SHP77 (cell line): ENCODE measurements at regions not wholly inside any gene's neighbourhood (a gene's known extent, or its start where the extent isn't known, plus 50 kb on each side); places are given as distances from the start of the nearest gene placed in this dataset.
"Not testable (repeated sequence)": the region's sequence is repeated elsewhere in the genome, so short reads cannot be mapped to it uniquely, and the experiment has no call there.

Source experiments
- DNase-seq, 2 experiments: peaks; one replicate each; lab custom pipeline; 2025; lab: John Stamatoyannopoulos, UW

DNA sequence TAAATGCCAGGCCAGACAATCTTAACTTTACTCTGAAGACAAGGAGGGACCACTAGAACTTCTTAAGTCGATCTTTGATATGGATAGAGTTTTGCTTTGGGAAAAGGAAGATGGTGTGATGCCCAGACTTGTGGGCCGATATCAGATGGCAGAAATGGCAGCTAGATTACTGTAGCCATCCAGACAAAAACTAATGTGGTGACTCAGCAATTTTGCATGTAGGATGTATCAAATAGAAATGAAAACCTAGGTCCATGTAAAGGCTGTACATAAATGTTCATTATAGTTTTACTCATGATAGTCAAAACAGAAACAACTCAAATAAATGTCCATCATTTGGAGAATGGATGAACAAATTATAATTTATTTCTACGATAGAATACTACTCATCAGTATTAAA lies 121.5 kb downstream of the APIP start:
- no peak for DNase-seq

DNA sequence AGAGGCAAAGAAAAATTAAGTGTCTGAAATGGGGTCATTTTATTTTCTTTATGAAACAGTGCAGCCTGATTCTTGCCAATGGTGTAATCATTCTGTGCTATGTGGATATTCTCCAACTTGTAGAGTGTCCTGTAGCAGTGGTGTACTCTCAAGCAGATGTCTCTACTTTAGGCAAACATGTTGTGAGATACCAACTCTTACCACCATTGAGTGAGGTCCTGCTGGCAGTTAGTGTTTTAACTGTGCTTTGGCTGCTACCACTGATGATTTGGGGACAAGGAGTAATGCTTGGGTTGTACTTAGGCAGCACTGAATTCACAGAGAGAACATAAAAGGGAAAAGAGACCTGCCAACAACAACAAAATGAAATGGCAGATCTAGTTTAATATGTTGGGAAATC lies 122.5 kb downstream of the APIP start:
- no peak for DNase-seq

DNA sequence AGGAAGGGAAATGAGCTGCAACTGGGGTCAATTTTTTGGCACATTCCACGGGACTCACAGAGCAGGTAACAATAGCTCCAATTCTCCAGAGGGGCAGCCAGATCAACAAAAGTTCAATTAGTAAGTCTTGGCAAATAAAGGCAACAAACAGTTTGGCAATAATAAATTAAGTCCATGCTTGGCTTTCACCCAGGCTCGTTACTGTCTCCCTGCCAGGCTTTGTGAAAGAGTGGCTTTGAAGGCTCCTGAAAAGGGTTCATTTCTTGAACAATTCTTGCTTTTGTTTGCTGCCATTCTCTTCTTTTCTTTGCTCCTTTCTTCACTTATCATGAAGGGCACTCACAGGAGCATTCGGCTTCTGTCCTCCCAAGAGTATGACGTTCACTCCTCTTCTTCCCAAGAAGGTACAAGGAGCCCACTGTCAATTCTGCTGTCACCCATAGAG lies 123.3 kb downstream of the APIP start:
- no peak for DNase-seq

DNA sequence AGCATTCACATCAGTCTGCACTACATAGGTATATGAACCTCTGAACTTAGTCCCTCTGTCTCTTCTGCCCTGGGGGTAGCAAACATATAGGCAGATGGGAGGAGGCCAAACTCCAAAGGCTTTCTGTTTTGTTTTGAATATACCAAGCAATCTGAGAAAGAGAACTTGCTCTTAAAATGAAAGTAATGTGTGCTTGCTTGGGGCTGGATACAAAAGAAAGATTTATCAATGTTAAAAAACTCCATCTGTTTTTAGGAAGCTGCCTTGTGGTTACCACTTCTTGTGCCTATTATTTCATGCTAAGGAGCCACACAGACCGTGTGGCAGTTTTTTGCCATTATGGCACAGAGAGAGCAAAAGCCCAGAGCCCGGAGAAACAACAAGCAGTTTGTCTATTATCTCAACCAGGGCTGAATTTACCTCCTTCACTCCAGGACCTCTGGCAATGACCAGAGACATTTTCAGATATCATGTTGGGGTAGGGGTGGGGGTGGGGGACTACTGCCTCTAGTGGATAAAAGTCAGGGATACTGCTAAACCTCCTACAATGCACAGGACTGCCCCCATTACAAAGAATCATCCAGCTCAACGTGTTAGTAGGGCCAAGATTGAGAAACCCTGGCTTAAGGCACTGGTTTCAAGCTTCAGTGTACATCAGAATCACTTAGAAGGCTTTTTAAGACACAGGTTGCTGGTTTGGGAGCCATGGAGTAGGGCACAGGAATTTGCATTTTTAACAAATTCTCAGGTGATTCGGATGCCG lies 124.2 kb downstream of the APIP start:
- DNase-seq, result no peak

DNA sequence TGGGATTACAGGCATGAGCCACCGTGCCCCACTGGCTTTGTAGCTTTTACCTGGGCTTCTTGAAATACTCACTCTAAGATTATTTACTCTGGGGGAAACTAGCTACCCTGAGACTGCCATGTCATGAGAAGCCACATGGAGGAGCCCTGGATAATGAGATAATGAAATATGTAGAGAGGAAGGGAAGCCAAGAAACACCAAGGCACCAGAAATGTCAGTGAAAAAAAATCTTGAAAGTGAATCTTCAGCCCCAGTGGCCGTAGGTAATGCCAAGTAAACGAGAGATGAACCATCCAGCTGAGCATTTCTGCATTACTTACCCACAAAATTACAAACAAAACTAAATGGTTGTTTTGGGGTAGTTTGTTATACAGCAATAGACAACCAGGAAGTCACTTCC lies 125.6 kb downstream of the APIP start:
- no peak for DNase-seq

DNA sequence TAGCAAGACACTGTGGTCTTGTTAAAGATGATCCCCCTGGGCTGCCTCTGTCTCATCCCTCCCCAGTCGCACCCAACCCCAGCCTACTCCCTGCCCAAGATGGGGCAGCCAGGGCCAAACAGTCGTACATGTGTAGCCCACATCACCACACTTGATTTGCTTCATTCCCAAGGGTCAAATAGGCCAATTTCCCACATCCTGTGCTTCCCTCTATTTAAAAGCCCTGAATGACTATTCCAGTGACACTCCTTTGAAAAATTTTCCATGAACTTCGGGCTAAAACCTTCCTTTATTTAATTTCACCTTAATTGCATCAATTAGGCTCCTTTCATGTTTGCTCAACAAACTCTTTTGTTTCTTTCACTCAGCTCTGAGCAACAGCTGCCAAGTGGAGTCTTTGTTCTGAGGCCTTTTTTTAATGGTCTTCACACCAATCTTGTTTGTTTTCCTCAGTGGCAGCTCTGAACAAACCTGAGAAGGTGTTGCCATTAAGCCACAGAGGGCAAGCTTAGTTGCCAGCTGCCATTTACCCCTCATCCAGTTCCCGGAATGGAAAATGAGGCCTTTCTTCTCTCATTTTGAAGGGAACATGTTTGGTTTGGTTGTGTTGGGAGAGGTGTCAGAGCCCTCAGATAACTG lies 126.9 kb downstream of the APIP start:
- no peak for DNase-seq

DNA sequence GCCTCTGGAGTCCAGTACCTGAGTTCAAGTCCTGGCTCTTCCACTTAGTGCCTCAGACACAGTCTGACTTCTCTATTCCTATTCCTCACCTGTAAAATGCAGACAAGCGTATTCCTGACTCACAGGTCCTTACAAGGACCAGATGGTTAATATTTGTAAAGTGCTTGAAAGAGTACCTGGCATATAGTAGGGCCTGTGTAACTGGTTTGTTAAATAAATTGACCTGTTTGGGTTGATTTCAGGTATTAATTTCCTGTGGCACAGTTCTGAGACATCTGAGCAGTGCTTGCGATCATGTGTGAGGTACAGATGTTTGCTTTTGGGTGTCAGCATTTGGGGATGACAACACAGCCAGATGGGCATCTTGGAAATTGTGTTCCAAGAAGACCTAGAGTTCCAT lies 127.5 kb downstream of the APIP start:
- DNase-seq, result no peak

DNA sequence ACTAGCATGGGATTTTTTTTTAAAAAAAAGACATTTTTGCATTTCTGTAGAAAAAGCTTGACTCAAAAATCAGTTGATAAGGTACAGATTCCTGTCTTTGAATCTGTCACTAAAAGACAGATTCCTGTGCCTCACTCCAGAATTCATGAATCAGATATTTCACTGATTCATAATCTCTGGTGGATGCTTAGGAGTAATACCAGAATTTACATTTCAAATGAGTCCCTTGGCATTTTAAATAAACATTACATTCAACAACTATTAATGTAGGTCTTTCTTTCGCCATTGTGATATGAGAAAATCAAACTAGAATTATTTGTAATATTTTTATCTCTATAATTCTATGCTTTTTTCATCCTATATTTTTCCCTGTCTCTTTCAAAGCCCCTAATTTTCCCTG lies 128.3 kb downstream of the APIP start:
- no peak for DNase-seq

DNA sequence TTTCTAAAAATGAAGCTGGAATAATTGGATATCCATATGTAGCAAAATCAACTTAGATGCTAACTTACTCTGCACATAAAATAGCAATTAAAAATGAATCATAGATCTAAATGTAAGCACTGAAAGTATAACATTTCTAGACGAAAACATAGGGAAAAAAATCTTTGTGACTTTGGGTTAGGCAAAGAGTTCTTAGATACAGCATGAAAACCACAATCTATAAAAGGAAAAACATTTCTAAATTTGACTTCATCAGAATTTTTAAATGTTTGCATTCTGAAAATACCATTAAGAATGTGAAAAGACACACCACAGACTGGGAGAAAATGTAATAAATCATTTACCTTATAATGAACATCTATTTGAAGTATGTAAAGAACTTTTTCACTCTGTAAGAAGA lies 128.8 kb downstream of the APIP start:
- no peak for DNase-seq

DNA sequence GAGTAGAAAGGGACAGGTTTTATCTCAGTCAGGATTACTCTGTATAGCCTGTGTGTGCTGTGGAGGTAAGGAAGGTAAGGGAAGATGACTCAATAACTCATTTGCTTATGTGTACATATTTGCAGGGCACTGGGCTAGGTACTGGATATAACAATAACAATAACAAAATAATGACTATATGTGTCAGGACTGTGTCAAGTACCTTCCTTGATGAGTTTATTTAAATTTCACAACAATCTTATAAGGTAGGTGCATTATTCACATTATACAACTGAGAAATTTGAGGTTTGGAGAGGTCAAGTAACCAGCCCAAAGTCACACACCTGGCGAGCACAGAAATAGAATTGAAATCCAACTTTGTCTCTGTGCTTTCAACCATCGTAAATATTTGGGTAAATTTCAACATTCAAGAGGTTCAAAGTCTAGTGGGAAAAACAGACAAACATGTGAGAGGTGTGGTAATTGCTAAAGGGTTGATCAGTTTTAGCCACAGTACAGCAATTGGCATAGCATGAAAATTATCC lies 131.8 kb downstream of the APIP start:
- DNase-seq, result no peak

DNA sequence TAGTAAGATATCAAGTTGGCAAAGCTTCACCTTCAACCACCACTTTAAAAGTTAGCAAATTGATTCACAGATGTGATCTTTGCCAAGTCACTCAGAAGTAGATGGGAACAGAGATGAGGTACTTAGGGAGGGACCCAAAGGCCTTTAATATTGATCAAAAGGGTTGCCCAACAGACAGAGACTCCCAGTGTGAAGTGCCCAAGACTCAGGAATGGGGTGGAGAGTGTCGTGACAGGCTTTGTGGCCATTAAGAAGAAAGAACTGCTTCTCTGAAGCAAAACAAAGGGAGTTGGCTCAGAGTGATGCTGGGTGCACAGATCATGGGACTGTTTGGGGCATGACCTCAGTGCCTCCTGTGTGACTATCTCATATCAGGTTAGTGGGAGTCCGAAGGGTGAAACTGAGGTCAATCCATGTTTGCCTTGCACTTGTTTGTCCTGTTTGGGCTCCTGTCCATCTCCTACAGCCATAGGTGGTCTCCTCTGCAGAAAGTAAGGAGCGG lies 132.3 kb downstream of the APIP start:
- DNase-seq, result no peak

DNA sequence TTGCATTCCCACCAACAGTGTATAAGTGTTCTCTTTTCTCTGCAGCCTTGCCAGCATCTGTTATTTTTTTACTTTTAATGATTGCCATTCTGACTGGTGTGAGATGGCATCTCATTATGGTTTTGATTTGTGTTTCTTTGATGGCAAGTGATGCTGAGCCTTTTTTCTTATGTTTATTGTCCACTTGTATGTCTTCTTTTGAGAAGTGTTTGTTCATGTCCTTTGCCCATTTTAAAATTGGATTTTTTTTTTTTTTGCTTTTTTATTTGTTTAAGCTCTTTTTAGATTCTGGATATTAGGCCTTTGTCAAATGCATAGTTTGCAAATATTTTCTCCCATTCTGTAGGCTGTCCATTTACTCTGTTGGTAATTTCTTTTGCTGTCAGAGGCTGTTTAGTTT lies 134.4 kb downstream of the APIP start:
- DNase-seq, result not testable (repeated sequence)

DNA sequence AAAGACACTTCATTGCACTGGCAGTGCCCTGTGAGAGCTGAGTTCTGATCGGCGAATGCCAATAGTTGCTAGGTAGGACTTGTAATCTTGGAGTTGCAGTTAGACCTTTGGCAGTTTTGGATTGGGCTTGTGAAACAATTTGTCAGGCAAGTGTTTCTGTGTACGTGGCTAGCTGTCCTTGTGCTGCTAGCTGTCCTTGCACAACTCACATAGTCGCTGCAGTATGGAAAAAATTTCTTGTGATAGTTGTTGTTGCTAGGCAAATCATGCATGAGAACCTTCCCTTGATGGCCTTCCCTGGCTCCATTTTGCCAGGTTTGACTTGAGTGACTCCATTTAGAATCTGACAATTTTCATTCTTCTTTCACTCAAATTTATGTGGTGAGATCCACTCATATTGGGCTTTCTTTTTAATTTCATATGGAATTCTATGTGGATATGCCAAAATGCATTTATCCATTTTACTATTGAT lies 140.7 kb downstream of the APIP start:
- no peak for DNase-seq

DNA sequence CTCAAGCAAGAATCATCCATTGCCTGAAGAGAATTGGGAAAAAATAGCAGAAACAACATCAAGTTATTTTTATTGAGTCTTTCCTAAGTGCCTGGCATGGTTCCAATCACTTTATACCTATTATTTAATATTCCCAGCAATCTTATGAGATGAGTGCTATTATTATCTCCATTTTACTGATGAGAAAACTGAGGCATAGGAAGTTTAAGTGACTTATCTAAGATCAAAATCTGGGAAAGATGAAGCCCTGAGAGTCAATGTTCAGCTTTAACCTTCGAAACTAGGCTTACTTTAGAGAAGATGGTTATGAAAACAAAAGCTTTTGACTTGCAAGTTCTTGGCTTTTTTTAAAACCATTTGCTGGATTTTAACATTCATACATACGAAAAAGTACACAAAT lies 141.6 kb downstream of the APIP start:
- DNase-seq, result no peak

DNA sequence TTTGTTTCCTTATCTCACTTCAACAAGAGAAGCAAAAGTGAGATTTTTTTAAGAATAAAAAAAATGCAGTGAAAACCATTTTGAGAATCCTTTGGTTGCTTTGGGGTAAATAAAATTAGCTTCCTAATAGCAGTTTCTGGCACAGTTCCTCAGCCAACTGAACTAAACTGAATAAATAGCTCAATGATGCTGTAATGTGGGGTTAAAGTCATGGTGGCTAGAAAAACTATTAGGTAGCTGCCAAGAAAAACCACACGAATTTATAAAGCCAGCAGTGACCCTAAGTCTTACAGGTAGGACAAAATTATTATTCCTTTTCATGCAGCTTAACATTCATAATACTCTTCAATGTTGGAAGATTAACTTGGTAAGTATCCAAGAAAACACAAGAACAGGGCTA lies 142.4 kb downstream of the APIP start:
- no peak for DNase-seq

DNA sequence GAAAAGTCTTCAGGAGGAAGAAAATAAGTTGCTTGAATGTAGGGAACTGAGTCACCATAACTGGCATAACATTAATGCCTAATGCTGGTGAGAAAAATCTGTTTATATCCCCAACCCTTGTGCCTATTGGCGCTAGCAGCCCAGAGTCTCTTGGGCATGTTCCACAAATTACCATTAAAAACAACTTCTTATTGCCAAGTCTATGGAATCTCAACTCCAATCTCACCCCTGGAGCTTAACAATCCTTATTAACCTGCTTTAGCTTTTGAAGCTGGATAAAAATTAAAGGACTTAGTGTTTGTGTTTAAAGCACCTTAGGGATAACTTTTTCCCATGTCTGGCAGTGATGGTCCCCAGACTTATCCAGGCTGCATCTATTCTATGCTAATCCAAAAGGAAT lies 143.0 kb downstream of the APIP start:
- no peak for DNase-seq

DNA sequence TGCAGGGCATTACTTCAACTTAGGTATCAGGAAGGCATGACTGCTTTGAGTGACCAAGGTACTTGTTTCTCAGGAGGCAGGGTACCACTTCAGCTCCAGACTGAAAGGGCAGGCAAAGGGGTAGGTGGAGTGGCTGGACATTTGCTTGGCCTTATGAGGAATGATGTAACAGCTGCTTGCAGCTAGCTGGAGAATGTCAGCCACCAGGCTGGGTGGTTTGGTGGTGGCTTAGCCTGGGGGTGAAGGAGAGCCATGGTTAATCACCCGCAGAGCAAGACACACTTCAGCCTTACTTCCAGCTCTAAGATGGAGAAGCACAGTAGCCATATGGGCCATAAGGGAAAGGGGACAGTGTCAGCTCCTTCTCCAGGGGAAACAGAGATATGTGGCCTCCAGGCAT lies 146.1 kb downstream of the APIP start:
- DNase-seq, result no peak

DNA sequence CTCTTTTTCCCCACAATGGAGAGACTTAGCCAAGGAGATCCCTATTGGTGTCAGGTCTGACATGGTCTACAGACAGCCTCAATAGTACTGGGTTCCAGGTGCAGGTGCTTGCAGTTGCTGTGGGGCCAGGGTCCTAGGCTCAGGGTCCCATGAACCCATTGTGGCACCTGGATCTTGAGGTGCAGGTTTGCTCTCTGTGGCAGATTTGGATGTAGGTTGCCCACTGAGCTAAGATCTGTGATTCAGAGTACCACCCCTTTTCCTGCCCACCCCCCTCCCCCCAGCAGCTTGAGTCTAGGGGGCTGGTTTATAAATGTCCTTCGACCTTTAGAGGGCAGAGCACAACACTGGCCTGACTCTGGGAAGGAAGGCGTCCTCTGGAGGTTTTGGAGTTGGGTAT lies 147.0 kb downstream of the APIP start:
- no peak for DNase-seq

DNA sequence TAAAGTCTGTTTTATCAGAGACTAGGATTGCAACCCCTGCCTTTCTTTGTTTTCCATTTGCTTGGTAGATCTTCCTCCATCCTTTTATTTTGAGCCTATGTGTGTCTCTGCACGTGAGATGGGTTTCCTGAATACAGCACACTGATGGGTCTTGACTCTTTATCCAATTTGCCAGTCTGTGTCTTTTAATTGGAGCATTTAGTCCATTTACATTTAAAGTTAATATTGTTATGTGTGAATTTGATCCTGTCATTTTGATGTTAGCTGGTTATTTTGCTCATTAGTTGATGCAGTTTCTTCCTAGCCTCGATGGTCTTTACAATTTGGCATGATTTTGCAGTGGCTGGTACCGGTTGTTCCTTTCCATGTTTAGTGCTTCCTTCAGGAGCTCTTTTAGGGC lies 141.7 kb downstream of the EHF start:
- not testable (repeated sequence) for DNase-seq

DNA sequence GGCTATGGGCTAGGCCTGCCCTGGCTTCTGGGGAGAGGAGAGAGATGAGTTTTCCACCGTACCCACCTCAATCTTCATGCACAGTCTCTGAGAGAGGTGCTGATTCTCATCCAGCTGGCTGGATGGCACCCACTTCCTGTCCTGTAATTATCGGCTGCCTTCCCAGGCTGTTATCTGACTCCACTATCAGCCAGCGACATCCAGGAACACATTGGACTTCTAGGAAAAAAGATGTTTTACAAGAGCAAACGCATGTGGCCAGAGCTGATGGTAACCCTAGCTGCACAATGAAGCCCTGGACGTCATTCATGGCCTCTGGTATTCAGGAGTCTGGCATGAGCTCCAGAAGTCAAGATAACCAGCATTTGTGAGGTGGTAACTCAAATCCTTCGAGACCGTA lies 137.4 kb downstream of the EHF start:
- DNase-seq, result no peak

DNA sequence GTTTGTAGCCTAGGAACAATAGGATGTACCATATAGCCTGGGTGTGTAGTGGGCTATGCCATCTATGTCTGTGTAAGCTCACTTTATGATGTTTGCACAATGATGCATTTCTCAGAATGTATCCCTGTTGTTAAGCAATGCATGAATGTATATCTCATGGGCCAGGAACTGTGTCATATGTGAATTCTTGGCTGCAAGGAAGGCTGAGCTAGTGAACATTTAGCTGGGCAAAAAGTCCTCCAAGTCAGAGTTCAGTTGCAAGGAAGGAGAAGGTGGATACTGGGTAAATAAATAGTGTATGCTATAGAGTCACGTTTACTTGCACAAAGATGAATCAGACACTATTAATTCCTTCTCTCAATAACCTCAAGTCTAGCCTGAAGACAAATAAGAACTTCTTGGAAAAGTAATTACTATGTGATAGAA lies 136.1 kb downstream of the EHF start:
- no peak for DNase-seq

DNA sequence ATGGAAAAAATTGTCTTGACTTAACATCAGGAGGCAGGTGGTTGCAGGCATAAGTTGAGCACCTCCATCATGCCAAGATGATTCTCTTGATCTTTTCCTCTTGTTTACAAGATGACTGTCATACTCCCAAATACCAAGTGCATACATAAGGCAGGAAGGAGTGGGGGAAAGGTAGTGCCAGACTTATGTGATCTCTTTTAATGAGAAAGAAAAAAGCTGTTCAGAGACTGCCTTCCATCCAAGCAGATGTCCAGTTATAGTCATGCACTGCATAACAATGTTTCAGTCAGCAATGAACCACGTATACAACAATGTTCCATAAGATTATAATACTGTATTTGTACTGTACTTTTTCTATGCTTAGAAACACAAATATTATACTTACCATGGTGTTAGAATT lies 135.7 kb downstream of the EHF start:
- no peak for DNase-seq

DNA sequence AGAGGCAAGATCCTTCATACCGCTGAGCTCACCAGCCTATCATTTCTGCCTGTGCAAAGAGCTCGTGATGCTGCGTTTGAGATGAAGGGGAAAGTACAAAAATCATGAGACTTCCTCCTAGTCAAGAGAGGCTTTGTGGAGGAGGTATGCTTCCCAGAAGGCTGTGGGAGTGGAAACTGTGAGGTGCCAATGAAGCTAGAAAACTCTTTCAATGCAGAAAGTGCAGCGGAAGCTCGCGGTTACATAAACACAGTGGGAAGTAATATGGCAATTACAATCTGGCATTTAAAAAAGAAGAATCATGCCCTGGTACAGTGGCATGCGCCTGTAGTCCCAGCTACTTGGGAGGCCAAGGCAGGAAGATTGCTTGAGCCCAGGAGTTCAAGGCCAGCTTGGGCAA lies 134.8 kb downstream of the EHF start:
- DNase-seq, result no peak
